ENCODE measurements at regions not wholly inside any gene's neighbourhood (a gene's known extent, or its start where the extent isn't known, plus 50 kb on each side); places are given as distances from the start of the nearest gene placed in this dataset.

GRCh38 chr2:21667638-21668037 lies 543.9 kb downstream of the TDRD15 start:
- TF ChIP-seq, protein P1, sequence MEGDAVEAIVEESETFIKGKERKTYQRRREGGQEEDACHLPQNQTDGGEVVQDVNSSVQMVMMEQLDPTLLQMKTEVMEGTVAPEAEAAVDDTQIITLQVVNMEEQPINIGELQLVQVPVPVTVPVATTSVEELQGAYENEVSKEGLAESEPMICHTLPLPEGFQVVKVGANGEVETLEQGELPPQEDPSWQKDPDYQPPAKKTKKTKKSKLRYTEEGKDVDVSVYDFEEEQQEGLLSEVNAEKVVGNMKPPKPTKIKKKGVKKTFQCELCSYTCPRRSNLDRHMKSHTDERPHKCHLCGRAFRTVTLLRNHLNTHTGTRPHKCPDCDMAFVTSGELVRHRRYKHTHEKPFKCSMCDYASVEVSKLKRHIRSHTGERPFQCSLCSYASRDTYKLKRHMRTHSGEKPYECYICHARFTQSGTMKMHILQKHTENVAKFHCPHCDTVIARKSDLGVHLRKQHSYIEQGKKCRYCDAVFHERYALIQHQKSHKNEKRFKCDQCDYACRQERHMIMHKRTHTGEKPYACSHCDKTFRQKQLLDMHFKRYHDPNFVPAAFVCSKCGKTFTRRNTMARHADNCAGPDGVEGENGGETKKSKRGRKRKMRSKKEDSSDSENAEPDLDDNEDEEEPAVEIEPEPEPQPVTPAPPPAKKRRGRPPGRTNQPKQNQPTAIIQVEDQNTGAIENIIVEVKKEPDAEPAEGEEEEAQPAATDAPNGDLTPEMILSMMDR (IDR thresholded peaks at IDR 0.05): no peak
- TF ChIP-seq KDM1A (IDR thresholded peaks at IDR 0.05; ENCODE audit: low read depth): no peak
- TF ChIP-seq E2F6 (IDR thresholded peaks at IDR 0.05; ENCODE audit: borderline replicate concordance, low read depth): no peak
- TF ChIP-seq ESRRA (IDR thresholded peaks at IDR 0.05; ENCODE audit: borderline replicate concordance, low read length): no peak
- TF ChIP-seq, protein P2, sequence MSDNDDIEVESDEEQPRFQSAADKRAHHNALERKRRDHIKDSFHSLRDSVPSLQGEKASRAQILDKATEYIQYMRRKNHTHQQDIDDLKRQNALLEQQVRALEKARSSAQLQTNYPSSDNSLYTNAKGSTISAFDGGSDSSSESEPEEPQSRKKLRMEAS (IDR thresholded peaks at IDR 0.05): no peak
- no peak for TF ChIP-seq POLR2A (IDR thresholded peaks at IDR 0.05; ENCODE audit: low read length)
- no peak for TF ChIP-seq SREBF2 (IDR thresholded peaks at IDR 0.05)
- no peak for TF ChIP-seq EP300 (IDR thresholded peaks at IDR 0.05)
- no peak for TF ChIP-seq HMGXB4 (CRISPR knock-in tag; IDR thresholded peaks at IDR 0.05; ENCODE audit: borderline replicate concordance)
- TF ChIP-seq REST (IDR thresholded peaks at IDR 0.05): no peak
- TF ChIP-seq CHD4 (IDR thresholded peaks at IDR 0.05; ENCODE audit: borderline replicate concordance): no peak
- TF ChIP-seq NPAS2 (CRISPR knock-in tag; IDR thresholded peaks at IDR 0.05; ENCODE audit: borderline replicate concordance): no peak
- TF ChIP-seq RNF2 (IDR thresholded peaks at IDR 0.05; ENCODE audit: borderline replicate concordance, low read depth): no peak
- TF ChIP-seq CEBPB (IDR thresholded peaks at IDR 0.05): no peak
